Thyroid gland (tissue), 4 donors: ENCODE measurements at regions not wholly inside any gene's neighbourhood (a gene's known extent, or its start where the extent isn't known, plus 50 kb on each side); places are given as distances from the start of the nearest gene placed in this dataset.

ENCODE experiments used
- POLR2A ChIP-seq, 2 donors: fragments of 450-650 bp; IDR thresholded peaks; one replicate each; pipeline ENCODE4 v1.6.1; 2017; ENCODE audit warnings: antibody characterized with exemption in 2 of 2, mild to moderate bottlenecking in 2 of 2, moderate library complexity in 1 of 2
- TF ChIP-seq, protein P1 (sequence below), 6 experiments: fragments of 200-600 bp in 3 of 6; fragments of 450-650 bp in 3 of 6; sonication (generic) in 3 of 6; IDR thresholded peaks; one replicate each; pipeline ENCODE4 v1.5.1; 2016 to 2019; ENCODE audit warnings: antibody characterized with exemption in 6 of 6, mild to moderate bottlenecking in 2 of 6, inconsistent platforms in 1 of 6, moderate library complexity in 1 of 6

DNA sequence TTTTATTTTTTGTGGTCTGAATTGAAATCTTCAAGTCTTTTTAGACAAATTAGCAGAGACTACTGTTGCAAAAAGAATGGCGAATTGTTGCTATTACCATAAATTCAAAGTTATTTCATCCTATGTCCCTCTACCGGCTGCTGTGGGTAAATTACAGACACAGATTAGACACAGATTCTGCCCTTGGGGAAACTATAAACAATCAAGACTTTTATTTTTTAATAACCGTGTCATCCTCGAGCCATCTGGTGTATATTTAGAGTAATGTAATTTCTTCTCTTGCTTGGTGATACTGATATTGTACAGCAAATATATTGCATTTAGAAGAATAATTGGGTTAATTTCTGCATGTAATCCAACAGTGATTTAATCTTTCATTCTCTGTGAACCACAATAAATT is 228.0 kb upstream of the ADAMTSL1 start:
- TF ChIP-seq, protein P1, sequence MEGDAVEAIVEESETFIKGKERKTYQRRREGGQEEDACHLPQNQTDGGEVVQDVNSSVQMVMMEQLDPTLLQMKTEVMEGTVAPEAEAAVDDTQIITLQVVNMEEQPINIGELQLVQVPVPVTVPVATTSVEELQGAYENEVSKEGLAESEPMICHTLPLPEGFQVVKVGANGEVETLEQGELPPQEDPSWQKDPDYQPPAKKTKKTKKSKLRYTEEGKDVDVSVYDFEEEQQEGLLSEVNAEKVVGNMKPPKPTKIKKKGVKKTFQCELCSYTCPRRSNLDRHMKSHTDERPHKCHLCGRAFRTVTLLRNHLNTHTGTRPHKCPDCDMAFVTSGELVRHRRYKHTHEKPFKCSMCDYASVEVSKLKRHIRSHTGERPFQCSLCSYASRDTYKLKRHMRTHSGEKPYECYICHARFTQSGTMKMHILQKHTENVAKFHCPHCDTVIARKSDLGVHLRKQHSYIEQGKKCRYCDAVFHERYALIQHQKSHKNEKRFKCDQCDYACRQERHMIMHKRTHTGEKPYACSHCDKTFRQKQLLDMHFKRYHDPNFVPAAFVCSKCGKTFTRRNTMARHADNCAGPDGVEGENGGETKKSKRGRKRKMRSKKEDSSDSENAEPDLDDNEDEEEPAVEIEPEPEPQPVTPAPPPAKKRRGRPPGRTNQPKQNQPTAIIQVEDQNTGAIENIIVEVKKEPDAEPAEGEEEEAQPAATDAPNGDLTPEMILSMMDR (IDR thresholded peaks at IDR 0.05) = no peak
- TF ChIP-seq POLR2A (IDR thresholded peaks at IDR 0.05) = no peak
